Immature natural killer cell (primary cell): ENCODE measurements at regions not wholly inside any gene's neighbourhood (a gene's known extent, or its start where the extent isn't known, plus 50 kb on each side); places are given as distances from the start of the nearest gene placed in this dataset.
A peak's percentile ranks its signal among the peaks of the same experiment; 100 is the strongest.
"Not testable (repeated sequence)": the region's sequence is repeated elsewhere in the genome, so short reads cannot be mapped to it uniquely, and the experiment has no call there.

ENCODE experiments used
- DNase-seq, 3 donors: peaks; one replicate each; pipeline ENCODE4 v3.0.0; 2022; ENCODE audit warnings: mixed read lengths in 1 of 3
- H3K27ac Mint-ChIP-seq, 6 donors: one replicate each; pipeline ENCODE4 v1.8.0; 2020; ENCODE audit warnings: mixed read lengths in 6 of 6, mild to moderate bottlenecking in 5 of 6, inconsistent platforms in 4 of 6, moderate library complexity in 3 of 6
- H3K27me3 Mint-ChIP-seq, 3 donors: one replicate each; pipeline ENCODE4 v1.8.0; 2020 to 2021; ENCODE audit warnings: low read depth in 3 of 3, mild to moderate bottlenecking in 3 of 3, mixed read lengths in 3 of 3, moderate library complexity in 3 of 3, inconsistent platforms in 1 of 3
- H3K36me3 Mint-ChIP-seq, 3 donors: one replicate each; pipeline ENCODE4 v1.8.0; 2020; ENCODE audit warnings: mixed read lengths in 3 of 3, inconsistent platforms in 2 of 3, mild to moderate bottlenecking in 2 of 3
- H3K4me1 Mint-ChIP-seq, 2 donors: one replicate each; pipeline ENCODE4 v1.8.0; 2020; ENCODE audit warnings: inconsistent platforms in 2 of 2, mild to moderate bottlenecking in 2 of 2, mixed read lengths in 2 of 2, moderate library complexity in 1 of 2
- H3K4me3 Mint-ChIP-seq, 5 donors: one replicate each; pipeline ENCODE4 v1.8.0; 2020; ENCODE audit warnings: mild to moderate bottlenecking in 5 of 5, mixed read lengths in 5 of 5, inconsistent platforms in 3 of 5, moderate library complexity in 3 of 5
- H3K9me3 Mint-ChIP-seq, 6 donors: one replicate each; pipeline ENCODE4 v1.8.0; 2020; ENCODE audit warnings: mild to moderate bottlenecking in 6 of 6, mixed read lengths in 6 of 6, inconsistent platforms in 4 of 6, moderate library complexity in 3 of 6

- Mint-ChIP-seq H3K36me3 (no peaks in the 10 kb centered on the region), H3K27ac (no peak overlapping the region), H3K4me1 (no peaks in the 10 kb centered on the region), H3K9me3 (peaks cover 0 to 2% (median 0%) of the 10 kb centered on the region in 6 donors), H3K4me3 (no peak overlapping the region), H3K27me3 (peaks cover 2 to 7% (median 3%) of the 10 kb centered on the region in 3 donors)
- no peak for DNase-seq
Observed at GRCh38 chr6:131424475-131424874, 148.6 kb upstream of the ARG1 start.

GRCh38 chr6:131427434-131428058 lies 145.5 kb upstream of the ARG1 start:
- no peak overlapping the region for H3K4me3 Mint-ChIP-seq
- no peaks in the 10 kb centered on the region for H3K9me3 Mint-ChIP-seq
- H3K27me3 Mint-ChIP-seq, result peaks cover 3 to 5% (median 3%) of the 10 kb centered on the region in 3 donors
- no peaks in the 10 kb centered on the region for H3K4me1 Mint-ChIP-seq
- no peak for DNase-seq
- no peak overlapping the region for H3K27ac Mint-ChIP-seq
- no peaks in the 10 kb centered on the region for H3K36me3 Mint-ChIP-seq

GRCh38 chr6:131430531-131430930 lies 142.5 kb upstream of the ARG1 start:
- H3K9me3 Mint-ChIP-seq, result peaks cover 0 to 11% (median 5%) of the 10 kb centered on the region in 6 donors
- no peak overlapping the region for H3K27ac Mint-ChIP-seq
- H3K4me3 Mint-ChIP-seq, result no peak overlapping the region
- peaks cover 3 to 5% (median 3%) of the 10 kb centered on the region in 3 donors for H3K27me3 Mint-ChIP-seq
- H3K4me1 Mint-ChIP-seq, result peaks cover 0 to 4% of the 10 kb centered on the region in 2 donors
- DNase-seq, result no peak
- H3K36me3 Mint-ChIP-seq, result peaks cover 6 to 10% (median 7%) of the 10 kb centered on the region in 3 donors

GRCh38 chr6:131431718-131432117 lies 141.3 kb upstream of the ARG1 start:
- DNase-seq, result no peak
- H3K36me3 Mint-ChIP-seq, result peaks cover 6 to 13% (median 8%) of the 10 kb centered on the region in 3 donors
- H3K4me3 Mint-ChIP-seq, result no peak overlapping the region
- no peak overlapping the region for H3K27ac Mint-ChIP-seq
- H3K27me3 Mint-ChIP-seq, result peaks cover 2 to 5% (median 3%) of the 10 kb centered on the region in 3 donors
- H3K9me3 Mint-ChIP-seq, result peaks cover 0 to 13% (median 6%) of the 10 kb centered on the region in 6 donors
- peaks cover 9 to 16% of the 10 kb centered on the region in 2 donors for H3K4me1 Mint-ChIP-seq

GRCh38 chr6:131433927-131434326 lies 139.1 kb upstream of the ARG1 start:
- peaks cover 17 to 25% of the 10 kb centered on the region in 2 donors for H3K4me1 Mint-ChIP-seq
- peaks cover 2% of the 10 kb centered on the region in 3 donors for H3K27me3 Mint-ChIP-seq
- peaks cover 6 to 14% (median 11%) of the 10 kb centered on the region in 3 donors for H3K36me3 Mint-ChIP-seq
- H3K27ac Mint-ChIP-seq, result no peak overlapping the region
- no peak for DNase-seq
- H3K9me3 Mint-ChIP-seq, result peaks cover 0 to 13% (median 8%) of the 10 kb centered on the region in 6 donors
- H3K4me3 Mint-ChIP-seq, result no peak overlapping the region

GRCh38 chr6:131436358-131436757 lies 136.7 kb upstream of the ARG1 start:
- H3K27ac Mint-ChIP-seq, result no peak overlapping the region
- H3K4me3 Mint-ChIP-seq, result peak overlapping the region in 4 of 5 donors; percentile 1 to 58 (median 8)
- H3K9me3 Mint-ChIP-seq, result peaks cover 0 to 13% (median 8%) of the 10 kb centered on the region in 6 donors
- H3K27me3 Mint-ChIP-seq, result peaks cover 0 to 2% (median 2%) of the 10 kb centered on the region in 3 donors
- H3K4me1 Mint-ChIP-seq, result peaks cover 17 to 25% of the 10 kb centered on the region in 2 donors
- peaks cover 6 to 14% (median 11%) of the 10 kb centered on the region in 3 donors for H3K36me3 Mint-ChIP-seq
- no peak for DNase-seq

GRCh38 chr6:131443014-131443413 lies 130.0 kb upstream of the ARG1 start:
- no peaks in the 10 kb centered on the region for H3K36me3 Mint-ChIP-seq
- no peak for DNase-seq
- no peaks in the 10 kb centered on the region for H3K27me3 Mint-ChIP-seq
- peaks cover 5 to 6% of the 10 kb centered on the region in 2 donors for H3K4me1 Mint-ChIP-seq
- H3K27ac Mint-ChIP-seq, result no peak overlapping the region
- H3K9me3 Mint-ChIP-seq, result no peaks in the 10 kb centered on the region
- H3K4me3 Mint-ChIP-seq, result no peak overlapping the region

GRCh38 chr6:131443514-131443913 lies 129.5 kb upstream of the ARG1 start:
- no peaks in the 10 kb centered on the region for H3K36me3 Mint-ChIP-seq
- no peaks in the 10 kb centered on the region for H3K27me3 Mint-ChIP-seq
- DNase-seq, result peak in 1 of 3 donors; percentile 2
- no peaks in the 10 kb centered on the region for H3K9me3 Mint-ChIP-seq
- peaks cover 5 to 6% of the 10 kb centered on the region in 2 donors for H3K4me1 Mint-ChIP-seq
- peak overlapping the region in 1 of 6 donors; percentile 11 for H3K27ac Mint-ChIP-seq
- H3K4me3 Mint-ChIP-seq, result no peak overlapping the region

- H3K27me3 Mint-ChIP-seq, H3K27ac Mint-ChIP-seq, H3K4me3 Mint-ChIP-seq, H3K36me3 Mint-ChIP-seq, H3K4me1 Mint-ChIP-seq, DNase-seq, H3K9me3 Mint-ChIP-seq: not testable (repeated sequence)
Observed at GRCh38 chr6:131445356-131445755, 127.7 kb upstream of the ARG1 start.

GRCh38 chr6:131450861-131451260 lies 122.2 kb upstream of the ARG1 start:
- H3K4me1 Mint-ChIP-seq, result no peaks in the 10 kb centered on the region
- no peak for DNase-seq
- H3K4me3 Mint-ChIP-seq, result no peak overlapping the region
- H3K27ac Mint-ChIP-seq, result no peak overlapping the region
- peaks cover 0 to 1% (median under 1%) of the 10 kb centered on the region in 3 donors for H3K27me3 Mint-ChIP-seq
- no peaks in the 10 kb centered on the region for H3K9me3 Mint-ChIP-seq
- H3K36me3 Mint-ChIP-seq, result no peaks in the 10 kb centered on the region

- peaks cover 0 to 2% (median 1%) of the 10 kb centered on the region in 3 donors for H3K27me3 Mint-ChIP-seq
- no peak for DNase-seq
- H3K4me3 Mint-ChIP-seq, result no peak overlapping the region
- H3K27ac Mint-ChIP-seq, result no peak overlapping the region
- H3K4me1 Mint-ChIP-seq, result no peaks in the 10 kb centered on the region
- H3K9me3 Mint-ChIP-seq, result no peaks in the 10 kb centered on the region
- no peaks in the 10 kb centered on the region for H3K36me3 Mint-ChIP-seq
Observed at GRCh38 chr6:131451321-131452144, 121.5 kb upstream of the ARG1 start.

- DNase-seq, result no peak
- Mint-ChIP-seq H3K36me3 (no peaks in the 10 kb centered on the region), H3K27me3 (peaks cover 0 to 2% (median 1%) of the 10 kb centered on the region in 3 donors), H3K9me3 (no peaks in the 10 kb centered on the region), H3K4me3 (no peak overlapping the region), H3K4me1 (no peaks in the 10 kb centered on the region), H3K27ac (no peak overlapping the region)
Observed at GRCh38 chr6:131453803-131454202, 119.2 kb upstream of the ARG1 start.

- no peak overlapping the region for H3K27ac Mint-ChIP-seq
Observed at GRCh38 chr6:131456565-131456964, 116.5 kb upstream of the ARG1 start.

GRCh38 chr6:131459005-131459404 lies 114.0 kb upstream of the ARG1 start:
- Mint-ChIP-seq H3K4me3 (no peak overlapping the region), H3K36me3 (no peaks in the 10 kb centered on the region), H3K27me3 (peaks cover 2 to 5% (median 2%) of the 10 kb centered on the region in 3 donors), H3K9me3 (peaks cover 0 to 1% (median 0%) of the 10 kb centered on the region in 6 donors), H3K4me1 (peaks cover 5% of the 10 kb centered on the region in 2 donors), H3K27ac (no peak overlapping the region)
- no peak for DNase-seq

More at GRCh38 chr6:131456565-131456964, 116.5 kb upstream of the ARG1 start:
- Mint-ChIP-seq H3K9me3 (peaks cover 0 to 1% (median 0%) of the 10 kb centered on the region in 6 donors), H3K4me1 (peaks cover 5% of the 10 kb centered on the region in 2 donors), H3K27me3 (peaks cover 1 to 5% (median 2%) of the 10 kb centered on the region in 3 donors), H3K4me3 (no peak overlapping the region), H3K36me3 (no peaks in the 10 kb centered on the region)
- no peak for DNase-seq
